ENCODE measurements at regions not wholly inside any gene's neighbourhood (a gene's known extent, or its start where the extent isn't known, plus 50 kb on each side); places are given as distances from the start of the nearest gene placed in this dataset.

- Histone ChIP-seq H3K36me3 (ENCODE audit: insufficient read depth, low read length) (no peaks in the 10 kb centered on the region), H3K4me1 (ENCODE audit: insufficient read depth, low read length, poor library complexity, severe bottlenecking) (no peaks in the 10 kb centered on the region), H3K79me2 (ENCODE audit: insufficient read depth, low read length) (no peaks in the 10 kb centered on the region), H3K9me2 (replicated peaks; ENCODE audit: low read depth, low read length) (no peaks in the 10 kb centered on the region), H3K9me3 (ENCODE audit: insufficient read depth, low read depth, low read length) (no peaks in the 10 kb centered on the region), H3K4me2 (ENCODE audit: low read depth, low read length, poor library complexity, severe bottlenecking) (no peak overlapping the region), H4K20me1 (ENCODE audit: insufficient read depth, low read length, poor library complexity, severe bottlenecking) (no peaks in the 10 kb centered on the region), H3K9ac (ENCODE audit: low read depth, low read length, poor library complexity, severe bottlenecking) (no peak overlapping the region), H3F3A (ENCODE audit: low read depth) (no peaks in the 10 kb centered on the region), H3K4me3 (ENCODE audit: low read length, poor library complexity, severe bottlenecking) (no peak overlapping the region), H3K27me3 (ENCODE audit: insufficient read depth, low read length, poor library complexity, severe bottlenecking) (no peaks in the 10 kb centered on the region), H2AFZ (ENCODE audit: low read length) (no peak overlapping the region)
- no peak for TF ChIP-seq EZH2phosphoT487 (IDR thresholded peaks at IDR 0.05; ENCODE audit: borderline replicate concordance)
- no peak for TF ChIP-seq CTCF (conservative IDR thresholded peaks at IDR 0.05; ENCODE audit: low read length)
Observed at GRCh38 chr2:56478027-56478426, 294.2 kb downstream of the CCDC85A start.

GRCh38 chr2:56483081-56483480, 299.3 kb downstream of the CCDC85A start:
- Histone ChIP-seq H2AFZ (ENCODE audit: low read length) (no peak overlapping the region), H3K4me2 (ENCODE audit: low read depth, low read length, poor library complexity, severe bottlenecking) (no peak overlapping the region), H3K9me3 (ENCODE audit: insufficient read depth, low read depth, low read length) (no peaks in the 10 kb centered on the region), H3K27me3 (ENCODE audit: insufficient read depth, low read length, poor library complexity, severe bottlenecking) (no peaks in the 10 kb centered on the region), H3K9me2 (replicated peaks; ENCODE audit: low read depth, low read length) (no peaks in the 10 kb centered on the region), H3K9ac (ENCODE audit: low read depth, low read length, poor library complexity, severe bottlenecking) (no peak overlapping the region), H3K4me3 (ENCODE audit: low read length, poor library complexity, severe bottlenecking) (no peak overlapping the region), H3F3A (ENCODE audit: low read depth) (no peaks in the 10 kb centered on the region), H3K36me3 (ENCODE audit: insufficient read depth, low read length) (no peaks in the 10 kb centered on the region), H4K20me1 (ENCODE audit: insufficient read depth, low read length, poor library complexity, severe bottlenecking) (no peaks in the 10 kb centered on the region), H3K4me1 (ENCODE audit: insufficient read depth, low read length, poor library complexity, severe bottlenecking) (no peaks in the 10 kb centered on the region), H3K79me2 (ENCODE audit: insufficient read depth, low read length) (no peaks in the 10 kb centered on the region)
- no peak for TF ChIP-seq CTCF (conservative IDR thresholded peaks at IDR 0.05; ENCODE audit: low read length)
- TF ChIP-seq EZH2phosphoT487 (IDR thresholded peaks at IDR 0.05; ENCODE audit: borderline replicate concordance), result no peak

GRCh38 chr2:56484906-56485305, 301.1 kb downstream of the CCDC85A start:
- Histone ChIP-seq H2AFZ (ENCODE audit: low read length) (no peak overlapping the region), H3K27me3 (ENCODE audit: insufficient read depth, low read length, poor library complexity, severe bottlenecking) (no peaks in the 10 kb centered on the region), H3K4me2 (ENCODE audit: low read depth, low read length, poor library complexity, severe bottlenecking) (no peak overlapping the region), H3K36me3 (ENCODE audit: insufficient read depth, low read length) (no peaks in the 10 kb centered on the region), H3K9me2 (replicated peaks; ENCODE audit: low read depth, low read length) (no peaks in the 10 kb centered on the region), H4K20me1 (ENCODE audit: insufficient read depth, low read length, poor library complexity, severe bottlenecking) (no peaks in the 10 kb centered on the region), H3K4me1 (ENCODE audit: insufficient read depth, low read length, poor library complexity, severe bottlenecking) (no peaks in the 10 kb centered on the region), H3K79me2 (ENCODE audit: insufficient read depth, low read length) (no peaks in the 10 kb centered on the region), H3K9ac (ENCODE audit: low read depth, low read length, poor library complexity, severe bottlenecking) (no peak overlapping the region), H3K4me3 (ENCODE audit: low read length, poor library complexity, severe bottlenecking) (no peak overlapping the region), H3K9me3 (ENCODE audit: insufficient read depth, low read depth, low read length) (no peaks in the 10 kb centered on the region), H3F3A (ENCODE audit: low read depth) (no peaks in the 10 kb centered on the region)
- TF ChIP-seq CTCF (conservative IDR thresholded peaks at IDR 0.05; ENCODE audit: low read length) (no peak), EZH2phosphoT487 (IDR thresholded peaks at IDR 0.05; ENCODE audit: borderline replicate concordance) (no peak)
